Upper lobe of left lung (tissue), 4 donors: ENCODE measurements at regions not wholly inside any gene's neighbourhood (a gene's known extent, or its start where the extent isn't known, plus 50 kb on each side); places are given as distances from the start of the nearest gene placed in this dataset.

Experiments used
- CTCF ChIP-seq, 6 experiments: fragments of 450-650 bp in 4 of 6; fragments of 200-600 bp in 2 of 6; sonication (generic) in 2 of 6; IDR thresholded peaks; one replicate each; pipeline ENCODE4 v1.5.1; 2016 to 2019; ENCODE audit warnings: antibody characterized with exemption in 6 of 6
- EP300 ChIP-seq, 4 donors: sonication (generic); formaldehyde crosslinking; IDR thresholded peaks; one replicate each; pipeline ENCODE4 v1.5.1; 2017; ENCODE audit warnings: antibody characterized with exemption in 4 of 4, control low read depth in 2 of 4
- POLR2A ChIP-seq, 4 donors: fragments of 450-650 bp; IDR thresholded peaks; one replicate each; pipeline ENCODE4 v1.5.1; 2016 to 2017; ENCODE audit warnings: antibody characterized with exemption in 4 of 4, mild to moderate bottlenecking in 2 of 4
- POLR2AphosphoS5 ChIP-seq, 2 donors: sonication (generic); formaldehyde crosslinking; IDR thresholded peaks; one replicate each; pipeline ENCODE4 v1.5.1; 2017; ENCODE audit warnings: antibody characterized with exemption in 2 of 2

- no peak for TF ChIP-seq POLR2A (IDR thresholded peaks at IDR 0.05)
- no peak for TF ChIP-seq CTCF (IDR thresholded peaks at IDR 0.05)
- no peak for TF ChIP-seq POLR2AphosphoS5 (IDR thresholded peaks at IDR 0.05)
- no peak for TF ChIP-seq EP300 (IDR thresholded peaks at IDR 0.05)
Observed at GRCh38 chr4:116453127-116453526, 632.2 kb downstream of the TRAM1L1 start.
